CD14-positive monocyte (primary cell): ENCODE measurements at regions not wholly inside any gene's neighbourhood (a gene's known extent, or its start where the extent isn't known, plus 50 kb on each side); places are given as distances from the start of the nearest gene placed in this dataset.

Experiments used
- DNase-seq, 3 donors: peaks; one replicate each; pipeline ENCODE4 v3.0.0-alpha.2; 2011 to 2022
- H2AFZ ChIP-seq: 2 replicates; pipeline ENCODE4 v1.6.0; 2012; ENCODE audit warnings: mild to moderate bottlenecking, low read depth, low read length, inconsistent platforms; ENCODE audit not compliant: insufficient read depth, poor library complexity, severe bottlenecking
- H3K27ac ChIP-seq, 2 donors: 1 replicate in 1 of 2; 2 replicates in 1 of 2; pipeline ENCODE4 v1.5.1; 2012 to 2013; ENCODE audit warnings: low read length in 2 of 2, control low read depth in 1 of 2, inconsistent platforms in 1 of 2, low read depth in 1 of 2, mild to moderate bottlenecking in 1 of 2
- H3K27me3 ChIP-seq, 2 donors: one replicate each; pipeline versions ENCODE4 v1.6.0 to v1.6.1; 2011 to 2013; ENCODE audit warnings: low read length in 2 of 2; ENCODE audit not compliant: control insufficient read depth in 2 of 2, insufficient read depth in 2 of 2
- H3K36me3 ChIP-seq, 2 donors: replicated peaks in 1 of 2; 1 replicate in 1 of 2; 2 replicates in 1 of 2; pipeline versions ENCODE4 v1.5.1 to v1.6.1; 2012 to 2013; ENCODE audit warnings: low read length in 2 of 2, control low read depth in 1 of 2, inconsistent platforms in 1 of 2, mild to moderate bottlenecking in 1 of 2; ENCODE audit not compliant: insufficient read depth in 2 of 2, control insufficient read depth in 1 of 2
- H3K4me1 ChIP-seq, 2 donors: 1 replicate in 1 of 2; 2 replicates in 1 of 2; pipeline versions ENCODE4 v1.5.1 to v1.6.1; 2012 to 2013; ENCODE audit warnings: low read length in 2 of 2, control low read depth in 1 of 2, inconsistent platforms in 1 of 2, mild to moderate bottlenecking in 1 of 2, moderate library complexity in 1 of 2; ENCODE audit not compliant: insufficient read depth in 2 of 2, control insufficient read depth in 1 of 2
- H3K4me2 ChIP-seq: replicated peaks from 2 replicates; pipeline ENCODE3; 2012; ENCODE audit warnings: low read length, moderate library complexity, mild to moderate bottlenecking; ENCODE audit not compliant: poor library complexity, severe bottlenecking; ENCODE audit errors: extremely low read depth
- H3K4me3 ChIP-seq, 3 experiments: fragments of 200-600 bp in 1 of 3; sonication (generic) in 1 of 3; replicated peaks in 1 of 3; 1 replicate in 2 of 3; 2 replicates in 1 of 3; pipeline ENCODE4 v1.5.1; 2011 to 2013; ENCODE audit warnings: low read length in 3 of 3, mild to moderate bottlenecking in 3 of 3, control low read depth in 2 of 3, low read depth in 2 of 3, inconsistent platforms in 1 of 3, moderate library complexity in 1 of 3
- H3K79me2 ChIP-seq: 2 replicates; pipeline ENCODE4 v1.6.0; 2012; ENCODE audit warnings: mild to moderate bottlenecking, control low read depth, inconsistent platforms, low read length, moderate library complexity; ENCODE audit not compliant: insufficient read depth
- H3K9ac ChIP-seq: 2 replicates; pipeline ENCODE4 v1.6.0; 2017; ENCODE audit warnings: low read length, mild to moderate bottlenecking; ENCODE audit not compliant: insufficient read depth, poor library complexity, severe bottlenecking
- H3K9me3 ChIP-seq, 2 donors: replicated peaks in 1 of 2; 1 replicate in 1 of 2; 2 replicates in 1 of 2; pipeline versions ENCODE4 v1.5.1 to v1.6.1; 2012 to 2013; ENCODE audit warnings: low read length in 2 of 2, control low read depth in 1 of 2; ENCODE audit not compliant: control insufficient read depth in 1 of 2, insufficient read depth in 1 of 2
- H4K20me1 ChIP-seq: 2 replicates; pipeline ENCODE4 v1.6.0; 2012; ENCODE audit warnings: mild to moderate bottlenecking, low read length, control low read depth, moderate library complexity; ENCODE audit not compliant: insufficient read depth
- H3K27ac Mint-ChIP-seq, 7 donors: one replicate each; pipeline ENCODE4 v1.8.0; 2020; ENCODE audit warnings: mild to moderate bottlenecking in 7 of 7, mixed read lengths in 7 of 7, moderate library complexity in 6 of 7, inconsistent platforms in 2 of 7
- H3K27me3 Mint-ChIP-seq, 3 donors: one replicate each; pipeline ENCODE4 v1.8.0; 2021 to 2022; ENCODE audit warnings: low read depth in 3 of 3, mild to moderate bottlenecking in 3 of 3, mixed read lengths in 3 of 3, moderate library complexity in 3 of 3, inconsistent platforms in 1 of 3
- H3K36me3 Mint-ChIP-seq, 2 donors: one replicate each; pipeline ENCODE4 v1.8.0; 2020; ENCODE audit warnings: mixed read lengths in 2 of 2, inconsistent platforms in 1 of 2, mild to moderate bottlenecking in 1 of 2
- H3K4me1 Mint-ChIP-seq: one replicate; pipeline ENCODE4 v1.8.0; 2020; ENCODE audit warnings: mild to moderate bottlenecking, mixed read lengths
- H3K4me3 Mint-ChIP-seq, 2 donors: one replicate each; pipeline ENCODE4 v1.8.0; 2020; ENCODE audit warnings: mild to moderate bottlenecking in 2 of 2, mixed read lengths in 2 of 2, moderate library complexity in 1 of 2
- H3K9me3 Mint-ChIP-seq, 7 donors: one replicate each; pipeline ENCODE4 v1.8.0; 2020 to 2022; ENCODE audit warnings: mixed read lengths in 7 of 7, mild to moderate bottlenecking in 6 of 7, moderate library complexity in 6 of 7, inconsistent platforms in 2 of 7
- CTCF ChIP-seq: fragments of 200-600 bp; IDR thresholded peaks from one replicate; pipeline ENCODE4 v1.8.0; 2022; ENCODE audit warnings: antibody characterized with exemption, mild to moderate bottlenecking
- WGBS: methylation state at CpG from one replicate; pipeline ENCODE4 v1.1.5; 2013; ENCODE audit warnings: missing lambda C conversion rate; ENCODE audit not compliant: insufficient coverage; 5-methylcytosine and 5-hydroxymethylcytosine counted together
- intact Hi-C, 2 donors: fragments of 100-400 bp; cut with micrococcal nuclease; formaldehyde crosslinking; loops; one replicate each; pipeline versions ENCODE4 v1.15.0 to v1.15.1; 2023

- 86% methylated on average over 2 of the region's 2 CpGs for WGBS
- no peaks in the 10 kb centered on the region for H3K36me3 Mint-ChIP-seq
- no peaks in the 10 kb centered on the region for H3K79me2 ChIP-seq
- peaks cover 16 to 35% (median 27%) of the 10 kb centered on the region in 7 donors for H3K9me3 Mint-ChIP-seq
- no peak for TF ChIP-seq CTCF
- H3K27me3 ChIP-seq: no peaks in the 10 kb centered on the region
- no peaks in the 10 kb centered on the region for H3K36me3 ChIP-seq
- H3K4me3 ChIP-seq: no peak overlapping the region
- H3K27me3 Mint-ChIP-seq: peaks cover 2 to 4% (median 3%) of the 10 kb centered on the region in 3 donors
- intact Hi-C loops: no loop called here
- peaks cover 14 to 17% of the 10 kb centered on the region in 2 donors for H3K4me1 ChIP-seq
- DNase-seq: no peak
- no peak overlapping the region for H3K9ac ChIP-seq
- H3K4me1 Mint-ChIP-seq: peaks cover 17% of the 10 kb centered on the region
- H3K4me3 Mint-ChIP-seq: no peak overlapping the region
- no peak overlapping the region for H3K4me2 ChIP-seq
- no peak overlapping the region for H3K27ac Mint-ChIP-seq
- no peak overlapping the region for H3K27ac ChIP-seq
- H2AFZ ChIP-seq: no peak overlapping the region
- H4K20me1 ChIP-seq: no peaks in the 10 kb centered on the region
- H3K9me3 ChIP-seq: peaks cover 10 to 21% of the 10 kb centered on the region in 2 donors
These were observed 177.8 kb upstream of the ECI2 start for GRCh38 chr6:4313044-4313686.

- DNase-seq: no peak
- peaks cover 10 to 21% of the 10 kb centered on the region in 2 donors for H3K9me3 ChIP-seq
- peaks cover 16 to 35% (median 27%) of the 10 kb centered on the region in 7 donors for H3K9me3 Mint-ChIP-seq
These were observed 176.8 kb upstream of the ECI2 start for GRCh38 chr6:4311976-4312860.

More at GRCh38 chr6:4311976-4312860, 176.8 kb upstream of the ECI2 start:
- Mint-ChIP-seq H3K4me3 (no peak overlapping the region), H3K27ac (no peak overlapping the region), H3K36me3 (no peaks in the 10 kb centered on the region), H3K4me1 (peaks cover 8% of the 10 kb centered on the region), H3K27me3 (peaks cover 2 to 4% (median 3%) of the 10 kb centered on the region in 3 donors)
- Histone ChIP-seq H3K27me3 (no peaks in the 10 kb centered on the region), H3K27ac (no peak overlapping the region), H3K36me3 (no peaks in the 10 kb centered on the region), H3K4me3 (no peak overlapping the region), H3K79me2 (no peaks in the 10 kb centered on the region), H4K20me1 (no peaks in the 10 kb centered on the region), H2AFZ (no peak overlapping the region), H3K4me2 (no peak overlapping the region), H3K9ac (no peak overlapping the region), H3K4me1 (peaks cover 7% of the 10 kb centered on the region in 2 donors)
- intact Hi-C loops: no loop called here
- TF ChIP-seq CTCF: no peak
